Nucleus accumbens (tissue), 56 donors: ENCODE measurements at regions not wholly inside any gene's neighbourhood (a gene's known extent, or its start where the extent isn't known, plus 50 kb on each side); places are given as distances from the start of the nearest gene placed in this dataset.
A peak's percentile ranks its signal among the peaks of the same experiment; 100 is the strongest.

Source experiments
- DNase-seq, 56 donors: peaks; one replicate each; lab custom pipeline; 2025; lab: John Stamatoyannopoulos, UW

- DNase-seq, result no peak
Observed at GRCh38 chr5:175288048-175288621, 155.8 kb downstream of the DRD1 start.

GRCh38 chr5:175286981-175287380 lies 157.0 kb downstream of the DRD1 start:
- DNase-seq, result no peak

GRCh38 chr5:175285261-175285660 lies 158.7 kb downstream of the DRD1 start:
- DNase-seq, result no peak

- no peak for DNase-seq
Observed at GRCh38 chr5:175284806-175285205, 159.2 kb downstream of the DRD1 start.

- DNase-seq, result peak in 5 of 56 donors; percentile 2 to 44 (median 13)
Observed at GRCh38 chr5:175282611-175283225, 161.3 kb downstream of the DRD1 start.

- no peak for DNase-seq
Observed at GRCh38 chr5:175281714-175282113, 162.3 kb downstream of the DRD1 start.

- DNase-seq, result no peak
Observed at GRCh38 chr5:175281257-175281656, 162.7 kb downstream of the DRD1 start.

GRCh38 chr5:175279506-175279905 lies 164.5 kb downstream of the DRD1 start:
- no peak for DNase-seq

- DNase-seq, result no peak
Observed at GRCh38 chr5:175275748-175276147, 168.2 kb downstream of the DRD1 start.

GRCh38 chr5:175275097-175275496 lies 168.9 kb downstream of the DRD1 start:
- no peak for DNase-seq

GRCh38 chr5:175274171-175274570 lies 169.8 kb downstream of the DRD1 start:
- no peak for DNase-seq

GRCh38 chr5:175264406-175264805 lies 179.6 kb downstream of the DRD1 start:
- no peak for DNase-seq

- no peak for DNase-seq
Observed at GRCh38 chr5:175263776-175264175, 180.2 kb downstream of the DRD1 start.

- DNase-seq, result no peak
Observed at GRCh38 chr5:175261526-175261925, 182.5 kb downstream of the DRD1 start.

GRCh38 chr5:175261037-175261436 lies 182.9 kb downstream of the DRD1 start:
- no peak for DNase-seq

- DNase-seq, result no peak
Observed at GRCh38 chr5:175257847-175258194, 186.2 kb downstream of the DRD1 start.

GRCh38 chr5:175257128-175257846 lies 186.7 kb downstream of the DRD1 start:
- DNase-seq, result no peak

GRCh38 chr5:175254155-175254554 lies 189.8 kb downstream of the DRD1 start:
- peak in 2 of 56 donors; percentile 1 to 8 for DNase-seq

- DNase-seq, result peak in 8 of 56 donors; percentile 6 to 50 (median 27)
Observed at GRCh38 chr5:175253597-175253996, 190.4 kb downstream of the DRD1 start.

GRCh38 chr5:175252234-175252805 lies 191.7 kb downstream of the DRD1 start:
- no peak for DNase-seq

- no peak for DNase-seq
Observed at GRCh38 chr5:175250426-175250825, 193.6 kb downstream of the DRD1 start.
